Fibroblast of lung (primary cell): ENCODE measurements at regions not wholly inside any gene's neighbourhood (a gene's known extent, or its start where the extent isn't known, plus 50 kb on each side); places are given as distances from the start of the nearest gene placed in this dataset.

Experiments
- DNase-seq, 2 donors: peaks; one replicate each; pipeline versions ENCODE4 v3.0.0 to v3.0.0-alpha.2; 2010; ENCODE audit warnings: low read depth in 2 of 2
- H2AFZ ChIP-seq: 2 replicates; pipeline ENCODE4 v1.5.1; 2012; ENCODE audit warnings: low read length, control low read depth, inconsistent platforms
- H3K27ac ChIP-seq: 2 replicates; pipeline ENCODE4 v1.5.1; 2011; ENCODE audit warnings: low read length, control low read depth; ENCODE audit not compliant: insufficient read depth
- H3K27me3 ChIP-seq: 2 replicates; pipeline ENCODE4 v1.5.1; 2011; ENCODE audit warnings: mild to moderate bottlenecking, low read length; ENCODE audit not compliant: control insufficient read depth, insufficient read depth
- H3K36me3 ChIP-seq: 2 replicates; pipeline ENCODE4 v1.5.1; 2011; ENCODE audit warnings: low read length; ENCODE audit not compliant: control insufficient read depth, insufficient read depth
- H3K4me1 ChIP-seq: 2 replicates; pipeline ENCODE4 v1.5.1; 2011; ENCODE audit warnings: low read length; ENCODE audit not compliant: control insufficient read depth, insufficient read depth; ENCODE audit errors: extremely low read depth
- H3K4me2 ChIP-seq: 2 replicates; pipeline ENCODE4 v1.5.1; 2011; ENCODE audit warnings: low read length, control low read depth; ENCODE audit not compliant: insufficient read depth; ENCODE audit errors: extremely low read depth
- H3K4me3 ChIP-seq, 4 experiments: fragments of 200-600 bp in 1 of 4; sonication (generic) in 1 of 4; replicated peaks in 1 of 4; 2 replicates each; pipeline ENCODE4 v1.5.1; 2011 to 2016; ENCODE audit warnings: low read length in 4 of 4, low read depth in 3 of 4, mild to moderate bottlenecking in 3 of 4, control low read depth in 2 of 4, inconsistent platforms in 1 of 4, mixed read lengths in 1 of 4; ENCODE audit not compliant: insufficient read depth in 1 of 4; ENCODE audit errors: control extremely low read depth in 1 of 4
- H3K79me2 ChIP-seq: 2 replicates; pipeline ENCODE4 v1.5.1; 2012; ENCODE audit warnings: mild to moderate bottlenecking, low read length, inconsistent platforms; ENCODE audit not compliant: control insufficient read depth, insufficient read depth
- H3K9ac ChIP-seq: 2 replicates; pipeline ENCODE4 v1.5.1; 2011; ENCODE audit warnings: mild to moderate bottlenecking, low read length, control low read depth; ENCODE audit not compliant: insufficient read depth
- H3K9me3 ChIP-seq: 2 replicates; pipeline ENCODE4 v1.5.1; 2012; ENCODE audit warnings: low read depth, low read length; ENCODE audit not compliant: control insufficient read depth, insufficient read depth
- H4K20me1 ChIP-seq: 2 replicates; pipeline ENCODE4 v1.5.1; 2011; ENCODE audit warnings: low read length; ENCODE audit not compliant: control insufficient read depth, insufficient read depth; ENCODE audit errors: extremely low read depth
- CTCF ChIP-seq, 2 donors: IDR thresholded peaks in 1 of 2; conservative IDR thresholded peaks in 1 of 2; 1 replicate in 1 of 2; 2 replicates in 1 of 2; pipeline ENCODE4 v1.5.1; 2011 to 2012; ENCODE audit warnings: low read length in 2 of 2, control low read depth in 1 of 2, inconsistent platforms in 1 of 2, low read depth in 1 of 2, mild to moderate bottlenecking in 1 of 2
- EZH2 ChIP-seq: IDR thresholded peaks from 2 replicates; pipeline ENCODE4 v1.5.1; 2012; ENCODE audit warnings: low read length, control low read depth, mild to moderate bottlenecking; ENCODE audit errors: missing control alignments

- Histone ChIP-seq H4K20me1 (no peaks in the 10 kb centered on the region), H3K27ac (no peak overlapping the region), H3K9me3 (no peaks in the 10 kb centered on the region), H3K9ac (no peak overlapping the region), H3K4me2 (no peak overlapping the region), H3K4me3 (no peak overlapping the region), H2AFZ (no peak overlapping the region), H3K27me3 (no peaks in the 10 kb centered on the region), H3K4me1 (peaks cover 3% of the 10 kb centered on the region), H3K79me2 (no peaks in the 10 kb centered on the region), H3K36me3 (no peaks in the 10 kb centered on the region)
- TF ChIP-seq EZH2 = no peak
- TF ChIP-seq CTCF (conservative IDR thresholded peaks at IDR 0.05 in 1 of 2, IDR thresholded peaks at IDR 0.05 in 1 of 2; ENCODE audit: low read depth in 1 of 2, low read length in 2 of 2) = no peak
- DNase-seq = peak in 1 of 2 donors; percentile 45
Measured at GRCh38 chr6:21738180-21739094, 144.9 kb downstream of the SOX4 start.

- H3K9ac ChIP-seq = no peak overlapping the region
- no peaks in the 10 kb centered on the region for H3K9me3 ChIP-seq
- no peak overlapping the region for H2AFZ ChIP-seq
- no peaks in the 10 kb centered on the region for H3K27me3 ChIP-seq
- no peak overlapping the region for H3K4me3 ChIP-seq
- H3K36me3 ChIP-seq = no peaks in the 10 kb centered on the region
- no peaks in the 10 kb centered on the region for H4K20me1 ChIP-seq
- no peak overlapping the region for H3K27ac ChIP-seq
- TF ChIP-seq CTCF (conservative IDR thresholded peaks at IDR 0.05 in 1 of 2, IDR thresholded peaks at IDR 0.05 in 1 of 2; ENCODE audit: low read depth in 1 of 2, low read length in 2 of 2) = no peak
- TF ChIP-seq EZH2 = no peak
- DNase-seq = no peak
- H3K4me2 ChIP-seq = no peak overlapping the region
- peaks cover 3% of the 10 kb centered on the region for H3K4me1 ChIP-seq
- H3K79me2 ChIP-seq = no peaks in the 10 kb centered on the region
Measured at GRCh38 chr6:21739241-21739640, 145.7 kb downstream of the SOX4 start.

GRCh38 chr6:21739838-21740237 lies 146.3 kb downstream of the SOX4 start:
- Histone ChIP-seq H2AFZ (no peak overlapping the region), H3K9ac (no peak overlapping the region), H3K4me2 (no peak overlapping the region), H3K27ac (no peak overlapping the region), H3K4me3 (no peak overlapping the region), H3K9me3 (no peaks in the 10 kb centered on the region), H4K20me1 (no peaks in the 10 kb centered on the region), H3K79me2 (no peaks in the 10 kb centered on the region), H3K4me1 (peaks cover 3% of the 10 kb centered on the region), H3K36me3 (no peaks in the 10 kb centered on the region), H3K27me3 (no peaks in the 10 kb centered on the region)
- peak in 1 of 2 donors; percentile 36 for DNase-seq
- TF ChIP-seq CTCF (conservative IDR thresholded peaks at IDR 0.05 in 1 of 2, IDR thresholded peaks at IDR 0.05 in 1 of 2; ENCODE audit: low read depth in 1 of 2, low read length in 2 of 2) = no peak
- TF ChIP-seq EZH2 = no peak
